ENCODE measurements at regions not wholly inside any gene's neighbourhood (a gene's known extent, or its start where the extent isn't known, plus 50 kb on each side); places are given as distances from the start of the nearest gene placed in this dataset.
A peak's percentile ranks its signal among the peaks of the same experiment; 100 is the strongest.

- Histone ChIP-seq H4K20me1 (ENCODE audit: insufficient read depth, low read length) (no peaks in the 10 kb centered on the region), H3K79me2 (ENCODE audit: insufficient read depth, low read length) (no peaks in the 10 kb centered on the region), H3K4me2 (ENCODE audit: insufficient read depth, low read length) (no peak overlapping the region), H3K36me3 (ENCODE audit: insufficient read depth, low read length) (no peaks in the 10 kb centered on the region), H2AFZ (ENCODE audit: low read length) (no peak overlapping the region), H3K4me1 (ENCODE audit: insufficient read depth, low read length) (no peaks in the 10 kb centered on the region), H3K9me3 (ENCODE audit: low read depth, low read length) (no peaks in the 10 kb centered on the region), H3K27ac (ENCODE audit: low read depth, low read length) (no peak overlapping the region), H3K4me3 (ENCODE audit: insufficient read depth, low read length) (no peak overlapping the region), H3K27me3 (ENCODE audit: insufficient read depth, low read length) (no peaks in the 10 kb centered on the region)
- DNase-seq (ENCODE audit: insufficient read length, low spot score, missing footprints) = no peak
- TF ChIP-seq CTCF (IDR thresholded peaks at IDR 0.05; ENCODE audit: extremely low read depth, low read depth, low read length) = no peak
Observed at GRCh38 chrX:87403551-87403950, 114.1 kb upstream of the KLHL4 start.

- Histone ChIP-seq H3K9me3 (ENCODE audit: low read depth, low read length) (no peaks in the 10 kb centered on the region), H2AFZ (ENCODE audit: low read length) (no peak overlapping the region), H3K4me3 (ENCODE audit: insufficient read depth, low read length) (no peak overlapping the region), H3K27ac (ENCODE audit: low read depth, low read length) (no peak overlapping the region), H3K4me2 (ENCODE audit: insufficient read depth, low read length) (peak overlapping the region; percentile 36), H3K79me2 (ENCODE audit: insufficient read depth, low read length) (no peaks in the 10 kb centered on the region), H3K4me1 (ENCODE audit: insufficient read depth, low read length) (peaks cover 3% of the 10 kb centered on the region), H3K27me3 (ENCODE audit: insufficient read depth, low read length) (no peaks in the 10 kb centered on the region), H4K20me1 (ENCODE audit: insufficient read depth, low read length) (no peaks in the 10 kb centered on the region), H3K36me3 (ENCODE audit: insufficient read depth, low read length) (no peaks in the 10 kb centered on the region)
- no peak for DNase-seq (ENCODE audit: insufficient read length, low spot score, missing footprints)
- no peak for TF ChIP-seq CTCF (IDR thresholded peaks at IDR 0.05; ENCODE audit: extremely low read depth, low read depth, low read length)
Observed at GRCh38 chrX:87409113-87409841, 108.3 kb upstream of the KLHL4 start.

DNA sequence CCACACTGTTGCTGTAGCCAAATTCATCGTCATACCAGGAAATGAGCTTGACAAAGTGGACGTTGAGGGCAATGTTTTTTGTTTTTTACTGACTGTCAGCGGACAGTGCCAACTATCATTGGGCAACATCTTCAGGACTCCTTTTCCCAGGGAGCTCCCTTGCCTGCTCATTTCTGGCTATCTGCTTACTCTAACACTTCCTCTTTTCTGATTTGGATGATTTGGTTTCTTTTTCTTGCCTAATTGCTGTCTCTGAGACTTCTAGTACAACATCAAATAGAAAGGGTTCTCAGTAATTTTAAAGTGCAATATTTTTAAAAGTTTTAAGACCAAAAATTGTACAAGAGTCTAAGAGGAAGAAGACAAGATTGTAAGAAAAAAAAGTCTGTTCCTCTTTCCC, 92.0 kb upstream of the KLHL4 start:
- no peaks in the 10 kb centered on the region for H4K20me1 ChIP-seq (ENCODE audit: insufficient read depth, low read length)

More for the DNA sequence above, 92.0 kb upstream of the KLHL4 start:
- H3K36me3 ChIP-seq (ENCODE audit: insufficient read depth, low read length) = no peaks in the 10 kb centered on the region
- no peak for DNase-seq (ENCODE audit: insufficient read length, low spot score, missing footprints)
- no peak overlapping the region for H3K4me2 ChIP-seq (ENCODE audit: insufficient read depth, low read length)
- TF ChIP-seq CTCF (IDR thresholded peaks at IDR 0.05; ENCODE audit: extremely low read depth, low read depth, low read length) = no peak
- no peak overlapping the region for H3K4me3 ChIP-seq (ENCODE audit: insufficient read depth, low read length)
- no peaks in the 10 kb centered on the region for H3K9me3 ChIP-seq (ENCODE audit: low read depth, low read length)
- no peaks in the 10 kb centered on the region for H3K79me2 ChIP-seq (ENCODE audit: insufficient read depth, low read length)
- no peaks in the 10 kb centered on the region for H3K27me3 ChIP-seq (ENCODE audit: insufficient read depth, low read length)
- no peak overlapping the region for H2AFZ ChIP-seq (ENCODE audit: low read length)
- no peak overlapping the region for H3K27ac ChIP-seq (ENCODE audit: low read depth, low read length)
- H3K4me1 ChIP-seq (ENCODE audit: insufficient read depth, low read length) = no peaks in the 10 kb centered on the region

All from osteoblast (primary cell).